K562 (cell line): ENCODE measurements at regions not wholly inside any gene's neighbourhood (a gene's known extent, or its start where the extent isn't known, plus 50 kb on each side); places are given as distances from the start of the nearest gene placed in this dataset.

ENCODE experiments used
- ATAC-seq: fragments of 200-7000 bp; cut with Tn5 transposase; 3 replicates; pipeline ENCODE4 v1.9.1; 2020; ENCODE audit warnings: moderate library complexity
- BruUV-seq: library from RNA; stranded (reverse); fragments of 400-500 nt; replicated peaks from 2 replicates; lab custom pipeline; 2021; lab: Mats Ljungman, UMichigan
- CTCF ChIA-PET: fragments of 300-600 bp; formaldehyde crosslinking; extraction: SDS; loops from one replicate; lab custom pipeline; 2021; ENCODE audit warnings: low intra/inter-chr PET ratio; lab: Yijun Ruan, JAX
- POLR2A ChIA-PET: fragments of 300-600, 350-650 bp; sonication (Branson Sonifier 250); formaldehyde crosslinking; extraction: SDS; loops from one replicate; lab custom pipeline; 2021; ENCODE audit warnings: antibody characterized with exemption, inconsistent platforms; lab: Yijun Ruan, JAX
- DNase-seq, 4 experiments: peaks; one replicate each; pipeline versions ENCODE4 v3.0.0 to v3.0.0-alpha.2; 2011 to 2018; ENCODE audit warnings: low spot score in 3 of 4, mixed read lengths in 3 of 4; ENCODE audit errors: extremely low read depth in 1 of 4
- FAIRE-seq: peaks from 2 replicates; lab custom pipeline; 2011; peaks lifted over from hg19 to GRCh38; lab: Jason Lieb, UNC
- H2AFZ ChIP-seq: 2 replicates; pipeline ENCODE4 v1.6.0; 2011; ENCODE audit warnings: low read depth, low read length, control low read depth, inconsistent platforms
- H3K27ac ChIP-seq: fragments of 200-600 bp; 3 replicates; pipeline ENCODE4 v1.8.0; 2011; ENCODE audit warnings: low read depth, mild to moderate bottlenecking, control low read depth, inconsistent platforms, low read length, moderate library complexity, mixed read lengths; ENCODE audit errors: extremely low read depth
- H3K27me3 ChIP-seq, 2 experiments: fragments of 300-600 bp in 1 of 2; 2 replicates in 1 of 2; 3 replicates in 1 of 2; pipeline versions ENCODE4 v1.6.0 to v1.8.0; 2011; ENCODE audit warnings: inconsistent platforms in 2 of 2, low read length in 2 of 2, mild to moderate bottlenecking in 1 of 2, mixed read lengths in 1 of 2, moderate library complexity in 1 of 2; ENCODE audit not compliant: control insufficient read depth in 2 of 2, insufficient read depth in 2 of 2
- H3K36me3 ChIP-seq: fragments of 300-600 bp; 3 replicates; pipeline ENCODE4 v1.8.0; 2011; ENCODE audit warnings: mild to moderate bottlenecking, low read length, inconsistent platforms; ENCODE audit not compliant: control insufficient read depth, insufficient read depth
- H3K4me1 ChIP-seq, 2 experiments: fragments of 200-600 bp in 1 of 2; replicated peaks in 1 of 2; 2 replicates in 1 of 2; 3 replicates in 1 of 2; pipeline versions ENCODE4 v1.5.1 to v1.8.0; 2011; ENCODE audit warnings: inconsistent platforms in 2 of 2, low read length in 2 of 2, mild to moderate bottlenecking in 1 of 2, mixed read lengths in 1 of 2, moderate library complexity in 1 of 2; ENCODE audit not compliant: control insufficient read depth in 2 of 2, insufficient read depth in 2 of 2
- H3K4me2 ChIP-seq: 2 replicates; pipeline ENCODE4 v1.6.1; 2011; ENCODE audit warnings: low read length, control low read depth, inconsistent platforms, mixed read lengths; ENCODE audit not compliant: insufficient read depth
- H3K4me3 ChIP-seq: fragments of 200-600 bp; sonication (generic), shearing (Covaris generic); 2 replicates; pipeline ENCODE4 v1.5.1; 2016; ENCODE audit warnings: control low read depth, inconsistent platforms
- H3K79me2 ChIP-seq: fragments of 200-600 bp; 3 replicates; pipeline ENCODE4 v1.8.0; 2011; ENCODE audit warnings: low read length, inconsistent platforms; ENCODE audit not compliant: control insufficient read depth, insufficient read depth
- H3K9ac ChIP-seq, 2 experiments: 2 replicates each; pipeline versions ENCODE4 v1.6.0 to v1.6.1; 2011; ENCODE audit warnings: low read depth in 2 of 2, low read length in 2 of 2, control low read depth in 1 of 2, inconsistent platforms in 1 of 2, mild to moderate bottlenecking in 1 of 2, mixed read lengths in 1 of 2; ENCODE audit not compliant: insufficient read depth in 1 of 2
- H3K9me1 ChIP-seq: one replicate; pipeline ENCODE4 v1.6.0; 2011; ENCODE audit warnings: inconsistent platforms, mild to moderate bottlenecking, low read length, moderate library complexity; ENCODE audit not compliant: control insufficient read depth, insufficient read depth
- H3K9me3 ChIP-seq: replicated peaks from 2 replicates; pipeline ENCODE4 v1.5.1; 2011; ENCODE audit warnings: low read depth, low read length, inconsistent platforms; ENCODE audit not compliant: control insufficient read depth, insufficient read depth
- H4K20me1 ChIP-seq: replicated peaks from 2 replicates; pipeline ENCODE4 v1.6.1; 2011; ENCODE audit warnings: low read length, inconsistent platforms, mixed read lengths; ENCODE audit not compliant: control insufficient read depth, insufficient read depth
- ARID1B ChIP-seq: fragments of 450-650 bp; IDR thresholded peaks from 2 replicates; pipeline ENCODE4 v1.6.1; 2016; ENCODE audit warnings: antibody characterized with exemption, mild to moderate bottlenecking, inconsistent platforms
- ASH1L ChIP-seq: fragments of 450-650 bp; IDR thresholded peaks from 2 replicates; pipeline ENCODE4 v1.6.1; 2018; ENCODE audit warnings: borderline replicate concordance, mild to moderate bottlenecking, low read depth; ENCODE audit not compliant: partially characterized antibody
- MAZ ChIP-seq, 2 experiments: fragments of 450-650 bp in 1 of 2; sonication (generic) in 1 of 2; formaldehyde crosslinking; IDR thresholded peaks in 1 of 2; conservative IDR thresholded peaks in 1 of 2; 2 replicates each; pipeline versions ENCODE4 v1.4.0 to v1.5.0; 2020; ENCODE audit warnings: mild to moderate bottlenecking in 1 of 2, missing genetic modification reagents in 1 of 2
- PRDM10 ChIP-seq: fragments of 450-650 bp; IDR thresholded peaks from 2 replicates; pipeline ENCODE4 v1.6.1; 2018; ENCODE audit not compliant: partially characterized antibody
- PTTG1 ChIP-seq: fragments of 450-650 bp; IDR thresholded peaks from 2 replicates; pipeline ENCODE4 v1.6.1; 2016; ENCODE audit warnings: low read depth, mild to moderate bottlenecking, missing genetic modification characterization, missing compliant biosample characterization
- ZBTB43 ChIP-seq: sonication (generic); formaldehyde crosslinking; IDR thresholded peaks from 2 replicates; pipeline ENCODE4 v1.8.0; 2023; ENCODE audit warnings: mild to moderate bottlenecking, missing genetic modification reagents
- ZNF318 ChIP-seq, 2 experiments: fragments of 450-650 bp; IDR thresholded peaks; 2 replicates each; pipeline ENCODE4 v1.6.1; 2016; ENCODE audit warnings: mild to moderate bottlenecking in 2 of 2, borderline replicate concordance in 1 of 2, low read depth in 1 of 2, moderate library complexity in 1 of 2
- ZNF436 ChIP-seq: fragments of 250-450, 450-650 bp; sonication (Bioruptor Pico); formaldehyde crosslinking; IDR thresholded peaks from 2 replicates; pipeline ENCODE4 v1.7.0; 2020; ENCODE audit warnings: mild to moderate bottlenecking
- ZNF696 ChIP-seq: fragments of 250-450 bp; sonication (Bioruptor Pico); conservative IDR thresholded peaks from 2 replicates; pipeline ENCODE4 v1.4.0; 2020; ENCODE audit warnings: mild to moderate bottlenecking, moderate library complexity
- WGBS: fragments of 100-300 bp; shearing (Covaris generic); methylation state at CpG from one replicate; pipeline ENCODE4 v1.1.6; 2016; ENCODE audit warnings: low coverage, mixed read lengths; ENCODE audit not compliant: insufficient coverage; ENCODE audit errors: missing lambda C conversion rate; 5-methylcytosine and 5-hydroxymethylcytosine counted together
- in situ Hi-C: fragments of 300-500 bp; cut with MboI; formaldehyde crosslinking; loops from 4 replicates; pipeline ENCODE4 v1.15.0; 2018; ENCODE audit warnings: inconsistent platforms, mixed read lengths
- intact Hi-C: fragments of 100-400 bp; cut with micrococcal nuclease; formaldehyde crosslinking; loops from 2 replicates; pipeline ENCODE4 v1.14.2; 2022

GRCh38 chr5:26812714-26813113, 225.7 kb downstream of the CDH9 start:
- Histone ChIP-seq H3K36me3 (no peaks in the 10 kb centered on the region), H4K20me1 (no peaks in the 10 kb centered on the region), H3K4me3 (no peak overlapping the region), H3K27me3 (no peaks in the 10 kb centered on the region), H3K4me2 (no peak overlapping the region), H3K79me2 (no peaks in the 10 kb centered on the region), H3K4me1 (no peaks in the 10 kb centered on the region), H3K9me3 (no peaks in the 10 kb centered on the region), H2AFZ (no peak overlapping the region), H3K9ac (no peak overlapping the region), H3K27ac (no peak overlapping the region), H3K9me1 (no peaks in the 10 kb centered on the region)
- ChIA-PET POLR2A (interaction anchor here (0.6 kb wide), 1 partner anchor 18 kb away, joined by 4 read pairs; no protein-coding TSS in a partner anchor), CTCF (no interaction called here)
- WGBS = 0% methylated on average over 6 of the region's 6 CpGs
- FAIRE-seq = no peak
- DNase-seq = no peak
- ATAC-seq = no peak
- intact Hi-C loops = no loop called here
- BruUV-seq = no TSS peak
- in situ Hi-C loops = no loop called here
- no peak for TF ChIP-seq ASH1L
- TF ChIP-seq ZBTB43 (CRISPR knock-in tag) = no peak
- TF ChIP-seq ZNF696 (CRISPR knock-in tag) = no peak
- TF ChIP-seq ZNF436 (CRISPR knock-in tag) = no peak
- no peak for TF ChIP-seq ARID1B
- TF ChIP-seq PRDM10 = no peak
- no peak for TF ChIP-seq ZNF318 (IDR thresholded peaks at IDR 0.05; ENCODE audit: borderline replicate concordance in 1 of 2, low read depth in 1 of 2)
- no peak for TF ChIP-seq PTTG1
- TF ChIP-seq MAZ (CRISPR knock-in tag; conservative IDR thresholded peaks at IDR 0.05 in 1 of 2, IDR thresholded peaks at IDR 0.05 in 1 of 2) = no peak
